K562 (cell line): ENCODE measurements at regions not wholly inside any gene's neighbourhood (a gene's known extent, or its start where the extent isn't known, plus 50 kb on each side); places are given as distances from the start of the nearest gene placed in this dataset.

Experiments used
- HNRNPL ChIP-seq: fragments of 200-400 bp; formaldehyde crosslinking; IDR thresholded peaks from 2 replicates; pipeline ENCODE4 v1.6.1; 2017; ENCODE audit warnings: low read depth, mild to moderate bottlenecking, low read length
- RBM22 ChIP-seq: fragments of 200-400 bp; formaldehyde crosslinking; IDR thresholded peaks from 2 replicates; pipeline ENCODE4 v1.6.1; 2018; ENCODE audit warnings: low read length, low read depth; ENCODE audit not compliant: poor library complexity, severe bottlenecking
- SMAD3 ChIP-seq: fragments of 450-650 bp; formaldehyde crosslinking; conservative IDR thresholded peaks from 2 replicates; pipeline ENCODE4 v1.4.0; 2020; ENCODE audit warnings: mild to moderate bottlenecking
- TCF3 ChIP-seq: sonication (generic); formaldehyde crosslinking; IDR thresholded peaks from 2 replicates; pipeline ENCODE4 v1.4.0; 2020; ENCODE audit warnings: mild to moderate bottlenecking, missing genetic modification reagents
- ZZZ3 ChIP-seq: fragments of 450-650 bp; IDR thresholded peaks from 2 replicates; pipeline ENCODE4 v1.6.1; 2016; ENCODE audit warnings: antibody characterized with exemption, mild to moderate bottlenecking, moderate library complexity
- TF ChIP-seq, protein P1 (sequence below): sonication (generic); formaldehyde crosslinking; IDR thresholded peaks from 2 replicates; pipeline ENCODE4 v1.8.0; 2022; ENCODE audit warnings: missing genetic modification reagents, mild to moderate bottlenecking, borderline replicate concordance

- TF ChIP-seq SMAD3 (CRISPR knock-in tag) (no peak), ZZZ3 (no peak), TCF3 (CRISPR knock-in tag) (no peak), RBM22 (no peak), HNRNPL (no peak)
- TF ChIP-seq, protein P1, sequence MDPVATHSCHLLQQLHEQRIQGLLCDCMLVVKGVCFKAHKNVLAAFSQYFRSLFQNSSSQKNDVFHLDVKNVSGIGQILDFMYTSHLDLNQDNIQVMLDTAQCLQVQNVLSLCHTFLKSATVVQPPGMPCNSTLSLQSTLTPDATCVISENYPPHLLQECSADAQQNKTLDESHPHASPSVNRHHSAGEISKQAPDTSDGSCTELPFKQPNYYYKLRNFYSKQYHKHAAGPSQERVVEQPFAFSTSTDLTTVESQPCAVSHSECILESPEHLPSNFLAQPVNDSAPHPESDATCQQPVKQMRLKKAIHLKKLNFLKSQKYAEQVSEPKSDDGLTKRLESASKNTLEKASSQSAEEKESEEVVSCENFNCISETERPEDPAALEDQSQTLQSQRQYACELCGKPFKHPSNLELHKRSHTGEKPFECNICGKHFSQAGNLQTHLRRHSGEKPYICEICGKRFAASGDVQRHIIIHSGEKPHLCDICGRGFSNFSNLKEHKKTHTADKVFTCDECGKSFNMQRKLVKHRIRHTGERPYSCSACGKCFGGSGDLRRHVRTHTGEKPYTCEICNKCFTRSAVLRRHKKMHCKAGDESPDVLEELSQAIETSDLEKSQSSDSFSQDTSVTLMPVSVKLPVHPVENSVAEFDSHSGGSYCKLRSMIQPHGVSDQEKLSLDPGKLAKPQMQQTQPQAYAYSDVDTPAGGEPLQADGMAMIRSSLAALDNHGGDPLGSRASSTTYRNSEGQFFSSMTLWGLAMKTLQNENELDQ (CRISPR knock-in tag), result no peak
Measured at GRCh38 chr10:52394246-52394645, 80.2 kb downstream of the DKK1 start.
